ENCODE measurements at regions not wholly inside any gene's neighbourhood (a gene's known extent, or its start where the extent isn't known, plus 50 kb on each side); places are given as distances from the start of the nearest gene placed in this dataset.

- no peak for TF ChIP-seq POLR2A (IDR thresholded peaks at IDR 0.05; ENCODE audit: insufficient read depth in 1 of 2, low read depth in 2 of 2, low read length in 2 of 2)
- no peak for TF ChIP-seq CTCF (CRISPR knock-in tag; IDR thresholded peaks at IDR 0.05)
- TF ChIP-seq HHEX (CRISPR knock-in tag; IDR thresholded peaks at IDR 0.05), result no peak
- TF ChIP-seq EZH2 (conservative IDR thresholded peaks at IDR 0.05; ENCODE audit: low read depth, low read length), result no peak
- TF ChIP-seq FOXO1 (CRISPR knock-in tag; IDR thresholded peaks at IDR 0.05), result no peak
- no peak for TF ChIP-seq FOSL1 (CRISPR knock-in tag; IDR thresholded peaks at IDR 0.05; ENCODE audit: borderline replicate concordance)
- TF ChIP-seq SKIL (CRISPR knock-in tag; IDR thresholded peaks at IDR 0.05; ENCODE audit: borderline replicate concordance), result no peak
- TF ChIP-seq HMGXB4 (CRISPR knock-in tag; IDR thresholded peaks at IDR 0.05; ENCODE audit: borderline replicate concordance in 1 of 2, low read depth in 1 of 2), result no peak
- TF ChIP-seq ZFX (CRISPR knock-in tag; IDR thresholded peaks at IDR 0.05; ENCODE audit: low read depth), result no peak
Observed at GRCh38 chr2:125588780-125589179, 1067.2 kb upstream of the GYPC start.

All from HepG2 (cell line).